GM12878 (cell line): ENCODE measurements at regions not wholly inside any gene's neighbourhood (a gene's known extent, or its start where the extent isn't known, plus 50 kb on each side); places are given as distances from the start of the nearest gene placed in this dataset.

ENCODE experiments used
- ATAC-seq: fragments of 200-7000 bp; cut with Tn5 transposase; 3 replicates; pipeline ENCODE4 v1.9.1; 2020; ENCODE audit warnings: mild to moderate bottlenecking, moderate library complexity
- BruUV-seq: library from RNA; stranded (reverse); fragments of 400-500 nt; replicated peaks from 2 replicates; lab custom pipeline; 2021; lab: Mats Ljungman, UMichigan
- CTCF ChIA-PET: fragments of 300-600 bp; sonication (Branson Sonifier 250); formaldehyde crosslinking; extraction: SDS; loops from one replicate; lab custom pipeline; 2021; ENCODE audit warnings: inconsistent platforms; lab: Yijun Ruan, JAX
- POLR2A ChIA-PET: fragments of 350-600 bp; formaldehyde crosslinking; extraction: SDS; loops from one replicate; lab custom pipeline; 2021; ENCODE audit warnings: inconsistent platforms; lab: Charles Lee
- RAD21 ChIA-PET: fragments of 300-600 bp; sonication (Branson Sonifier 250); formaldehyde crosslinking; loops from one replicate; lab custom pipeline; 2023; ENCODE audit warnings: antibody characterized with exemption; ENCODE audit not compliant: unreplicated experiment; lab: Charles Lee
- SMC1A ChIA-PET: fragments of 300-600 bp; sonication (Branson Sonifier 250); formaldehyde crosslinking; loops from one replicate; lab custom pipeline; 2023; ENCODE audit not compliant: unreplicated experiment, uncharacterized antibody; lab: Charles Lee
- DNase-seq: peaks from one replicate; pipeline ENCODE4 v3.0.0-alpha.2; 2011; ENCODE audit warnings: low read depth, low spot score
- FAIRE-seq: peaks from 3 replicates; lab custom pipeline; 2011; peaks lifted over from hg19 to GRCh38; lab: Jason Lieb, UNC
- H2AFZ ChIP-seq: 2 replicates; pipeline ENCODE4 v1.6.0; 2011; ENCODE audit warnings: low read depth, low read length, control low read depth; ENCODE audit not compliant: control insufficient read depth
- H3K27ac ChIP-seq: 2 replicates; pipeline ENCODE4 v1.5.1; 2011; ENCODE audit warnings: control low read depth; ENCODE audit not compliant: control insufficient read depth, insufficient read depth
- H3K27me3 ChIP-seq, 2 experiments: replicated peaks in 1 of 2; 2 replicates each; pipeline versions ENCODE4 v1.6.0 to v1.6.1; 2011; ENCODE audit warnings: low read length in 1 of 2; ENCODE audit not compliant: control insufficient read depth in 2 of 2, insufficient read depth in 2 of 2
- H3K36me3 ChIP-seq, 2 experiments: 2 replicates each; pipeline ENCODE4 v1.5.1; 2011; ENCODE audit warnings: low read length in 1 of 2; ENCODE audit not compliant: control insufficient read depth in 2 of 2, insufficient read depth in 2 of 2
- H3K4me1 ChIP-seq: 2 replicates; pipeline ENCODE4 v1.6.1; 2011; ENCODE audit warnings: mild to moderate bottlenecking, low read length, moderate library complexity, mixed read lengths; ENCODE audit not compliant: control insufficient read depth, insufficient read depth
- H3K4me2 ChIP-seq: 2 replicates; pipeline ENCODE4 v1.6.0; 2011; ENCODE audit warnings: control low read depth; ENCODE audit not compliant: control insufficient read depth, insufficient read depth
- H3K4me3 ChIP-seq: fragments of 200-600 bp; sonication (generic); 2 replicates; pipeline ENCODE4 v1.5.1; 2016
- H3K79me2 ChIP-seq: 2 replicates; pipeline ENCODE4 v1.6.0; 2011; ENCODE audit warnings: low read length; ENCODE audit not compliant: control insufficient read depth, insufficient read depth
- H3K9ac ChIP-seq: 2 replicates; pipeline ENCODE4 v1.8.0; 2011; ENCODE audit warnings: low read length, control low read depth, mixed read lengths; ENCODE audit not compliant: control insufficient read depth, insufficient read depth
- H3K9me3 ChIP-seq: replicated peaks from 3 replicates; pipeline ENCODE4 v1.5.1; 2011; ENCODE audit warnings: mild to moderate bottlenecking, low read length; ENCODE audit not compliant: control insufficient read depth, insufficient read depth
- H4K20me1 ChIP-seq: 2 replicates; pipeline ENCODE4 v1.6.0; 2011; ENCODE audit not compliant: control insufficient read depth, insufficient read depth
- BCL11A ChIP-seq: IDR thresholded peaks from 2 replicates; pipeline ENCODE4 v1.6.1; 2011; ENCODE audit warnings: low read depth, low read length
- BRCA1 ChIP-seq: IDR thresholded peaks from 2 replicates; pipeline ENCODE4 v1.6.1; 2011; ENCODE audit warnings: low read depth, low read length, improper control_type of control experiment
- CHD4 ChIP-seq: fragments of 200-600 bp; sonication (generic); IDR thresholded peaks from 2 replicates; pipeline ENCODE4 v1.6.1; 2016; ENCODE audit warnings: mild to moderate bottlenecking
- CREB1 ChIP-seq: IDR thresholded peaks from 2 replicates; pipeline ENCODE4 v1.6.1; 2012; ENCODE audit warnings: low read depth, mild to moderate bottlenecking, inconsistent platforms
- E2F8 ChIP-seq: fragments of 450-650 bp; IDR thresholded peaks from 2 replicates; pipeline ENCODE4 v1.6.1; 2018; ENCODE audit warnings: mild to moderate bottlenecking, low read depth, moderate library complexity; ENCODE audit not compliant: partially characterized antibody
- ESRRA ChIP-seq: IDR thresholded peaks from 2 replicates; pipeline ENCODE4 v1.6.1; 2012; ENCODE audit warnings: mild to moderate bottlenecking, low read length, improper control_type of control experiment
- FOXM1 ChIP-seq: IDR thresholded peaks from 2 replicates; pipeline ENCODE4 v1.6.1; 2012; ENCODE audit warnings: low read depth, mild to moderate bottlenecking, inconsistent platforms, low read length, moderate library complexity
- HDAC6 ChIP-seq: fragments of 200-600 bp; sonication (generic); IDR thresholded peaks from one replicate; pipeline ENCODE4 v1.8.0; 2017; ENCODE audit warnings: antibody characterized with exemption; ENCODE audit not compliant: unreplicated experiment
- IRF4 ChIP-seq: IDR thresholded peaks from 2 replicates; pipeline ENCODE4 v1.6.1; 2011; ENCODE audit warnings: low read depth, low read length
- MYB ChIP-seq: fragments of 150-350 bp; IDR thresholded peaks from 2 replicates; pipeline ENCODE4 v1.6.1; 2014; ENCODE audit warnings: mild to moderate bottlenecking, low read depth, low read length, borderline replicate concordance
- MYC ChIP-seq: IDR thresholded peaks from 2 replicates; pipeline ENCODE4 v1.6.1; 2011; ENCODE audit warnings: mild to moderate bottlenecking, low read length, moderate library complexity, inconsistent platforms; ENCODE audit not compliant: insufficient read depth, insufficient replicate concordance, insufficient read length, severe bottlenecking
- PAX5 ChIP-seq: IDR thresholded peaks from 2 replicates; pipeline ENCODE4 v1.6.1; 2011; ENCODE audit warnings: low read depth, low read length, borderline replicate concordance
- PML ChIP-seq: IDR thresholded peaks from 2 replicates; pipeline ENCODE4 v1.6.1; 2012; ENCODE audit warnings: low read length, inconsistent platforms
- POLR2A ChIP-seq: IDR thresholded peaks from 2 replicates; pipeline ENCODE4 v1.6.1; 2011; ENCODE audit warnings: low read depth, mild to moderate bottlenecking, low read length
- PRDM15 ChIP-seq: fragments of 450-650 bp; formaldehyde crosslinking; IDR thresholded peaks from 2 replicates; pipeline ENCODE4 v1.4.0; 2020; ENCODE audit warnings: mild to moderate bottlenecking, moderate library complexity
- RAD51 ChIP-seq: fragments of 450-650 bp; IDR thresholded peaks from 2 replicates; pipeline ENCODE4 v1.6.1; 2016; ENCODE audit warnings: moderate library complexity, mild to moderate bottlenecking, inconsistent platforms
- SMARCA5 ChIP-seq: fragments of 450-650 bp; IDR thresholded peaks from 2 replicates; pipeline ENCODE4 v1.6.1; 2017; ENCODE audit warnings: mild to moderate bottlenecking
- SREBF2 ChIP-seq: IDR thresholded peaks from 2 replicates; pipeline ENCODE4 v1.6.1; 2012; ENCODE audit warnings: mild to moderate bottlenecking, low read length
- SRF ChIP-seq, 2 experiments: IDR thresholded peaks; 2 replicates each; pipeline ENCODE4 v1.6.1; 2011; ENCODE audit warnings: low read depth in 2 of 2, low read length in 2 of 2, mild to moderate bottlenecking in 1 of 2, moderate library complexity in 1 of 2
- ZNF207 ChIP-seq: fragments of 450-650 bp; IDR thresholded peaks from 2 replicates; pipeline ENCODE4 v1.6.1; 2014; ENCODE audit warnings: antibody characterized with exemption, mild to moderate bottlenecking, borderline replicate concordance
- WGBS: methylation state at CpG from one replicate; pipeline ENCODE4 v1.1.6; 2016; ENCODE audit warnings: low lambda C conversion rate; ENCODE audit not compliant: insufficient replicate concordance, insufficient coverage; ENCODE audit errors: missing lambda C conversion rate; 5-methylcytosine and 5-hydroxymethylcytosine counted together
- in situ Hi-C: fragments of 300-500 bp; cut with MboI; formaldehyde crosslinking; loops from 9 replicates; pipeline ENCODE4 v1.14.3; 2018; ENCODE audit warnings: mixed read lengths
- intact Hi-C: fragments of 100-400 bp; cut with micrococcal nuclease; formaldehyde crosslinking; loops from one replicate; pipeline ENCODE4 v1.14.2; 2022; ENCODE audit not compliant: unreplicated experiment

- Histone ChIP-seq H3K27ac (no peak overlapping the region), H2AFZ (no peak overlapping the region), H3K4me3 (no peak overlapping the region), H3K9ac (no peak overlapping the region), H4K20me1 (no peaks in the 10 kb centered on the region), H3K27me3 (no peaks in the 10 kb centered on the region), H3K79me2 (no peaks in the 10 kb centered on the region), H3K9me3 (no peaks in the 10 kb centered on the region), H3K36me3 (no peaks in the 10 kb centered on the region), H3K4me2 (no peak overlapping the region), H3K4me1 (no peaks in the 10 kb centered on the region)
- in situ Hi-C loops (no loop called here), intact Hi-C loops (no loop called here)
- no peak for ATAC-seq
- no peak for FAIRE-seq
- SMC1A ChIA-PET: interaction anchor here (1.5 kb wide), 1 partner anchor 13 kb away, joined by 3 read pairs; no protein-coding TSS in a partner anchor
- TF ChIP-seq MYC: no peak
- TF ChIP-seq SMARCA5: no peak
- no peak for TF ChIP-seq PRDM15 (CRISPR knock-in tag)
- TF ChIP-seq IRF4: no peak
- TF ChIP-seq E2F8: no peak
- no peak for TF ChIP-seq FOXM1
- no peak for TF ChIP-seq RAD51
- TF ChIP-seq ESRRA: no peak
- TF ChIP-seq SRF (IDR thresholded peaks at IDR 0.05; ENCODE audit: low read depth in 2 of 2, low read length in 2 of 2): no peak
- TF ChIP-seq HDAC6: no peak
- TF ChIP-seq MYB: no peak
- TF ChIP-seq BCL11A: no peak
- no peak for TF ChIP-seq ZNF207
- TF ChIP-seq SREBF2: no peak
- TF ChIP-seq BRCA1: no peak
- no peak for TF ChIP-seq POLR2A
- TF ChIP-seq PAX5: no peak
- no peak for TF ChIP-seq PML
- no peak for TF ChIP-seq CHD4
- no peak for TF ChIP-seq CREB1
- CTCF ChIA-PET: no interaction called here
- BruUV-seq: no TSS peak
- POLR2A ChIA-PET: no interaction called here
- RAD21 ChIA-PET: no interaction called here
- WGBS: 19% methylated on average over 4 of the region's 4 CpGs
- no peak for DNase-seq
These were observed 496.2 kb upstream of the KLHL1 start for GRCh38 chr13:70604448-70604847.
